GM21723 (cell line): ENCODE measurements at regions not wholly inside any gene's neighbourhood (a gene's known extent, or its start where the extent isn't known, plus 50 kb on each side); places are given as distances from the start of the nearest gene placed in this dataset.

Source experiments
- ATAC-seq: cut with Tn5 transposase; IDR thresholded peaks from one replicate; pipeline ENCODE4 v1.9.1; 2021; ENCODE audit warnings: mild to moderate bottlenecking, moderate library complexity; ENCODE audit not compliant: unreplicated experiment

DNA sequence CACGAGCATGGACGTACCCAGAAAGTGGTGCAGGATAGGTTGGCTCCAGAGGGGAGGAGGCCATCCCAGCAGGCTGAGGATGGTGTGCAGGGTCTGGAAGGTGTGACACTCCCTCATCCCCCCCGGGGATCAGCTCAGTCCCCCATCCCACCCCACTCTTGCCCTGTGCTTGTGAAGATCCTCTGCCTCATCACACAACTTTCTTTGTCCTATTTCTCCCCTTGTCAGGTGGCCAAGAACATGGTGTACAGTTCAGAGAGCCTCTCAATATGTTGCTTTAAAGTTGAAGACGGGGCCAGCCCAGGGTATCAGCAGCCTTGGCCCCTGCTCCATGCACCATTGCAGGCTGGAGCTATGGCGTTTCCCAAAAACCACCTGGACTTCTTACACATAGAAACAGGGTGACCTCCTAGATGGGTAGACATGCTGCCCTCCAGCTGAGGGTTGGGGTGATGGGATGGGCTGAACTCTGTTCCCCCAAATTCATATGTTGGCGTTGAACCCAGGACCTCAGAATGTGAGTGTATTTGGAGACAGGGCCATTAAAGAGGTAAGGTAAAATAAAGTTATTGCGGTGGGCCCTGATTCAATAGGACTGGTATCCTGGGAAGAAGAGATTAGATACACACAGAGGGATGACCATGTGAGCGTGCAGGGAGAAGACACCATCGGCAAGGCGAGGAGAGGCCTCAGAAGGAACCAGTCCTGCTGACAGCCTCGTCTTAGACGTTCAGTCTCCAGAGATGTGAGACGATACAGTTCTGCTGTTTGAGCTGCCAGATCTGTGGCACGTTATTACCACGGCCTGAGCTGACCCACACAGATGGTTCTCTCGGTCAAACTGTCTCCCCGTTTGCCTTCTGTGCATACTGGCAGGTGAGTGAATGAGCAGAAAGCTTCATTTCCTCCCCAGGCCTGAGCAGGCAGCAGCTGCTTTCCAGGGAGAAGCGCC, 272.5 kb downstream of the GADD45G start:
- ATAC-seq = no peak

DNA sequence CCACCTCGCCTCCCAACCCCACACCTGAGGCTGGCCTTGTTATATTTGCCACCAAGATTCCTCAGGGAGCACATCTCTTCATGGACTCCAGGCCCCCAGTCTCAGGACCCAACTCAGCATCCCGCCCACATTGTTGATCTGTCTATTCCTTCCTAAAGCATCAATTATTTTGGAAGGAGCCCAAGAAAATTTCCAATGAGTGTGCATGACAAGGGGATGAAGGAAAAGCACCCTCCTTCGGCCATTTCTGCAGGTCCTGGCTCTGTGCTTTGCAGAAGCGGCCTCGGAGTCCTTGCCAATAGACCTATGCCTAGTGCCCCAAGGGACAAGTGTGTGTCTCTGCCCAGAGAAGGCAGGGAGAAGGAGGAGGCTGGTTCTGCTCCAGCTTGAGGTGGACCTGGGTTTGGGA, 273.2 kb downstream of the GADD45G start:
- ATAC-seq = no peak

GRCh38 chr9:89878687-89879086, 273.9 kb downstream of the GADD45G start:
- no peak for ATAC-seq

GRCh38 chr9:89879276-89879675, 274.5 kb downstream of the GADD45G start:
- ATAC-seq = no peak

DNA sequence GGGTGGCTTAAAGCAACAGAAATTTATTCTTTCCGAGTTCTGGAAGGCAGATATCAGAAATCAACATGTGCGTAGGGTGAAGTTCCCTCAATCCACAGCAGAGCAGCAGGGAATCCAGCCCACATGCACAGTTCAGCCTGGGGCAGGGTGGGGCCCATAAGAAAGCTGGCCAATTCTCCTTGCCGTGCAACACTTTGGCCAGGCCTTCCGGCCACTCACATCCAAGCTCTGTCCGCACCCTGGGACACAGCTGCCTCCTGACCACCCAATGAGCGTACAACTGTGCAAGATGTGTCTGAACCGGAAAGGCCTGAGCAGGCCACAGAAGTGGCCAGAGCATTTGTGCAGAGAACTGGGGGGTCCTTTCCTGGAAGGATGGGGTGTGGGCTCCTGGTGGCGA, 274.9 kb downstream of the GADD45G start:
- no peak for ATAC-seq

DNA sequence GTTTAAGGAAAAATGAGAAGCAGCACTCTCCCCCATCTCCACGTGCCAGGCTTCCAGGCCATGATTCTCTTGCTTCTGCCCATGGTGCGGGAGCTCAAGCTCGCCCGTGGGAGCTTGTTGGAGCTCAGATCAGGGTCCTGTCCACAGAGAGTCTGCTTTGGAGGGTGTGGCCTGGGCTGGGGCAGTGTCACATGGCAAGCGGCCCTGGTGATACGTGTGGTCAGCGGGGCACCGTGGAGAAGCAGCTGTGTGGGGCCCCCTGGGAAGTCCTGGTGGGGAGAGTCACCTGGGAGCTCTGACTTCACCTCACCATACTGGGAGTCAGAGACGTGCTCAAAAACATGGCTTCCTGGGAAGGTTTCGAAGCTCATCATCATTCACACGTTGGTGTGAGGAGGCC, 275.3 kb downstream of the GADD45G start:
- no peak for ATAC-seq

DNA sequence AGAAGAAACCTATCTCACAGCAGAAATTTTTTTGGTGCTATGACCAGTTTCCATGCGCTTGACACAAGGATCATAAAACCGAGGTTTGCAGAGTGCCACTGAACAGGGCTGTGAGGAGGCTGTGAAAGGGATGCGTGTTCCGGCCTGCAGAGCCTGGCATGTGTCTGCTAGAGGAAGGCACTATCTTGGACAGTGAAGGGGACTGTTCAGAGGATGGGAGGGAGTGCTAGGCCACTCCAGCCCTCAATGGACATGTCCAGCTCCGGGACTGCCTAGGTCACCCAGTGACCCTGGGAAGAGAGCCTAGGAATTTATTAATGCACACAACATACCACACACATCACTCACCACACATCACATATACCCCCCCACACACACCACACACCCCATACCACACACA, 275.9 kb downstream of the GADD45G start:
- no peak for ATAC-seq

- no peak for ATAC-seq
These were observed 276.6 kb downstream of the GADD45G start for GRCh38 chr9:89881431-89881830.

DNA sequence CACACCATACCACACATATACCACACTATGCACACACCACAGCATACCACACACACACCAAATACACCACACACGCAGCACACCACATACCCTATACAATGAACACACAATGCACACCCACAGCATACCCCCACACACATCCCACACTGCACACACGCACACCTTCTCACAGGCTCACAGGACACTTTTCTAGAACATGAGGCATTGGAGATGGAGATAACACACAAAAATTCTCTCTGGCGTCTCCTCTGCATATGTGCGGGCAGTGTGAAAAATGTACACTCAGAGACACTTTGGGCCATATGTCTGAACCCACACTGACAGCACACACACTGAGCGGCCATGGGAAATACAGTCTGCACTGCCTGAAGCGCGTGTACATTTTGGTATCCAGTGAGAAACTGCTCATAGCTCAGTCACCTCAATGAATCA, 278.1 kb downstream of the GADD45G start:
- no peak for ATAC-seq

GRCh38 chr9:89883401-89884341, 278.9 kb downstream of the GADD45G start:
- no peak for ATAC-seq

- no peak for ATAC-seq
These were observed 279.7 kb downstream of the GADD45G start for GRCh38 chr9:89884356-89885083.

DNA sequence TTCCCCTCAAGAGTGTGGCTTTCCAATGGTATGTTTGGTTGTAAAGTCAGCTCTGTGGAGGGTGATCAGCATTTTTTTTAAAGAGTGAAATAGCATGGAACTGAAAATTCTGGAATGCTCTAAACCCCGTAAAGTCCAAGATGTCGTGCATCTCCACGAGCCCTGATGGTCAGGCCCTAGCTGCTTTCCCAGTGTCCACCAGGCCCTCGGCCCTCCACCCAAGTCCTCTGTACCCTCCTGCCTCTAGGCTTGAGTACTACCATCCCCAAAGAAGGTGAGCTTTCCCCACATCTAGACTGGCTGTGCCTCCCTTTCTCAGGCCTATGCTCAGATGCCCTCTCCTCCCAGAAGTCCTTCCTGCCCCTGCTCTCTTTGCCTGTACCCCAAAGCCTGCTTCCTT, 280.3 kb downstream of the GADD45G start:
- no peak for ATAC-seq

GRCh38 chr9:89886281-89886700, 281.5 kb downstream of the GADD45G start:
- no peak for ATAC-seq

GRCh38 chr9:89887286-89887685, 282.5 kb downstream of the GADD45G start:
- no peak for ATAC-seq

DNA sequence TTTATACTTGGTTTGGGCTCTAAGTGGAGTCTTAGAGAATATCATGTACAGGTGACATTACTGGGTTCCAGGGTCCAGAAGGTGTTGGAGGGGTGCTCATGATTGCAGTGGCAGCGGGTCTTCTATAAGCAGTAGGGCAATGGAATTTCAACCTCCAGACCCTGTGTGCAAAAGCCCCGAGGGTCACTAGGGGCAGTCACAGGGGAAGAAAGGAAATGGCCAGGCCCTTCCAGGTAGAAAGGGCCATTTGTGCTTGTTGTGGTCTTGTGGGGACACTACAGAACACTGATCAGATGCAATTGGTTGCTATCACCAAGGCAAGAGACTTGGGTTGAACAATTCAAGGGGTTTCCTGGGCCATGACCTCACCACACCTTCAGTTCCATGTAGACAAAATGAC, 283.4 kb downstream of the GADD45G start:
- ATAC-seq = no peak

DNA sequence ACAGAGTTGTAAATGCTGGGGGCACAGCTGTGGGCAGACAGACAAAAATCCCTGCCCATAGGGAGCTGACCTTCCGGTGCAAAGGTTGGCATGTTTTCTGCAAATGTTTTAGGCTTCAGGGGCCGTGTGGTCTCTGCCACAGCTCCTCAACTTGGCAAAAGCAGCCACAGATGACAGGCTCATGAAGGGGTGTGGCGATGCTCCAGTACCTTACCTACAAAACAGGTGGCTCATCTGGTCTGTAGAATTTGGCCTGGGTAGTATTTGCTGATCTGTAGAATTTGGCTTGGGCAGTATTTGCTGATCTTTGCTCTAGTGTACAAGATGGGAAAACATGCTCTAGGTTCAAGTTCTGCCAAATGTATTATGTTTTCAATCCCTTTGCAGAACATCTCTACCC, 283.9 kb downstream of the GADD45G start:
- ATAC-seq = no peak

DNA sequence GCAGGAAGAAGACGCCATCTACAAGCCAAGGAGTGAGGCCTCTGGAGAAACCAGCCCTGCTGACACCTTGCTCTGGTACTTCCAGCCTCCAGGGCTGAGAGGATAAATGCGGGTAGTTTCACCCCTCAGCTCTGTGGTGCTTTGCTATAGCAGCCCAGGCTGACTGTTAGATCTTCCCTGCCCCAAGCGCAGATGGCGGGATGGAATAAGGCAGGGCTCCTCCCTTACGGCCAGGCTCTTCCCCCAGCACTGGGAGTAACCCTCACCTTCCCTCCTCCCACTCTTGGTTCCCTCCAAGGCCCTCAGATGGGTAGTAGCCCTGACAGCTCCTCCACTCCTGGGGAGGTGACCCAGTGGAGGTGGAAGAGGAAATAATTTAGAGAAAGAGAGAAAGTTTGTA, 285.1 kb downstream of the GADD45G start:
- no peak for ATAC-seq

DNA sequence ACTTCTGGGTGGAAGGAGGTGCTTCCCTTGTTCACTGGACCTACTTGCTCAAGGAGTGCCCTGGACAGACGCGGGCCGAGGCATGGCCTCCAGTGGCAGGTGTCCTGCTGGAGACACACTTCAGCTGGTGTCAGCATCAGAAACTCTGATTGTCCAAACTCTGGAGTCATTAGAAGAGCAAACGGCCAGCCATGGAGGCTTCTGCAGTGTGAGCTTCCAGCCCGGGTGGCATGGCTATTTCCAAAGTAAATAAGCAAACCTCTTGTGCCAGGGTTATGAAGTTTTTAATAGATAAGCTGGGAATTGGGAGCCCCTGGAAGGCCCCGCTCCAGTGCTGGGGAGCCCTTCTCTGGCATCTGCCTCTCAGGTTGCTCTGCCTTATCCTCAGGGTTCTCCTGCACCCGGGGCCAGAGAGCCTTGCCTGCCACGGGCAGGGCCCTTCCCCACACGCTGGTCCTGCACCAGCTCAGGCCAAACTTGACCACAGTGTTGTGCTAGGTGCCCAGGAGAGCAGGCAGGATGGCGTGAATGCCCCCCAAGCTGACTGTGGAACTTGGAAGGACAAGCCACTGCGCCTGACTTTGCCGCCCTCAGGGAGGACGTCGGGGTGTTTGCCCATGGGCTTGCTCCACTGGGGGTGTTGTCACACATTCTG, 285.6 kb downstream of the GADD45G start:
- ATAC-seq = no peak

GRCh38 chr9:89891221-89891590, 286.4 kb downstream of the GADD45G start:
- ATAC-seq = no peak

GRCh38 chr9:89891591-89892304, 286.9 kb downstream of the GADD45G start:
- ATAC-seq = no peak
